SK-N-SH (cell line): ENCODE measurements at regions not wholly inside any gene's neighbourhood (a gene's known extent, or its start where the extent isn't known, plus 50 kb on each side); places are given as distances from the start of the nearest gene placed in this dataset.
A peak's percentile ranks its signal among the peaks of the same experiment; 100 is the strongest.

Experiments used
- CTCF ChIA-PET: fragments of 300-600, 350-600 bp; formaldehyde crosslinking; extraction: SDS; loops from one replicate; lab custom pipeline; 2021; lab: Yijun Ruan, JAX
- POLR2A ChIA-PET: fragments of 350-600 bp; sonication (Branson Sonifier 250); formaldehyde crosslinking; extraction: SDS; loops from one replicate; lab custom pipeline; 2020; ENCODE audit warnings: antibody characterized with exemption, inconsistent platforms; lab: Yijun Ruan, JAX
- DNase-seq: peaks from one replicate; pipeline ENCODE4 v3.0.0; 2012
- H2AFZ ChIP-seq: fragments of 200-600 bp; sonication (generic); 2 replicates; pipeline ENCODE4 v1.8.1; 2016; ENCODE audit warnings: antibody characterized with exemption, mild to moderate bottlenecking, low read depth
- H3F3A ChIP-seq: fragments of 200-600 bp; sonication (generic); replicated peaks from 2 replicates; pipeline ENCODE3; 2016; ENCODE audit warnings: antibody characterized with exemption, mild to moderate bottlenecking; ENCODE audit not compliant: insufficient read depth
- H3K27ac ChIP-seq, 2 experiments: fragments of 200-500 bp in 1 of 2; fragments of 200-600 bp in 1 of 2; sonication (Bioruptor generic) in 1 of 2; sonication (generic), shearing (Covaris generic) in 1 of 2; 2 replicates each; pipeline versions ENCODE4 v1.5.1 to v1.6.1; 2014 to 2016; ENCODE audit warnings: low read depth in 2 of 2, inconsistent platforms in 1 of 2, low read length in 1 of 2, mild to moderate bottlenecking in 1 of 2, mixed read lengths in 1 of 2
- H3K27me3 ChIP-seq: fragments of 200-600 bp; sonication (generic), shearing (Covaris generic); 2 replicates; pipeline ENCODE4 v1.6.1; 2016; ENCODE audit warnings: mixed run types; ENCODE audit not compliant: insufficient read depth
- H3K36me3 ChIP-seq, 2 experiments: fragments of 200-500 bp in 1 of 2; fragments of 200-600 bp in 1 of 2; sonication (Bioruptor generic) in 1 of 2; sonication (generic) in 1 of 2; replicated peaks in 1 of 2; 2 replicates each; pipeline versions ENCODE3 to v1.5.1; 2014 to 2016; ENCODE audit warnings: low read length in 1 of 2, mild to moderate bottlenecking in 1 of 2; ENCODE audit not compliant: insufficient read depth in 2 of 2, control insufficient read depth in 1 of 2
- H3K4me1 ChIP-seq, 2 experiments: fragments of 200-500 bp in 1 of 2; fragments of 200-600 bp in 1 of 2; sonication (Bioruptor generic) in 1 of 2; sonication (generic), shearing (Covaris generic) in 1 of 2; 2 replicates each; pipeline versions ENCODE4 v1.5.1 to v1.6.1; 2014 to 2016; ENCODE audit warnings: low read depth in 1 of 2, low read length in 1 of 2, mixed run types in 1 of 2; ENCODE audit not compliant: insufficient read depth in 2 of 2, control insufficient read depth in 1 of 2
- H3K4me2 ChIP-seq: fragments of 200-600 bp; sonication (generic), shearing (Covaris generic); 2 replicates; pipeline ENCODE4 v1.6.1; 2017; ENCODE audit warnings: mixed run types
- H3K4me3 ChIP-seq, 2 experiments: fragments of 200-500 bp in 1 of 2; fragments of 200-600 bp in 1 of 2; sonication (Bioruptor generic) in 1 of 2; sonication (generic), shearing (Covaris generic) in 1 of 2; 2 replicates each; pipeline versions ENCODE4 v1.5.1 to v1.8.1; 2014 to 2016; ENCODE audit warnings: low read depth in 2 of 2, inconsistent platforms in 1 of 2, low read length in 1 of 2, mild to moderate bottlenecking in 1 of 2, mixed read lengths in 1 of 2, moderate library complexity in 1 of 2
- H3K79me2 ChIP-seq: fragments of 200-600 bp; sonication (generic); 2 replicates; pipeline ENCODE4 v1.8.1; 2017; ENCODE audit warnings: mild to moderate bottlenecking; ENCODE audit not compliant: insufficient read depth
- H3K9ac ChIP-seq: fragments of 200-600 bp; sonication (generic); 2 replicates; pipeline ENCODE4 v1.6.1; 2017; ENCODE audit warnings: mixed run types
- H3K9me2 ChIP-seq: fragments of 200-600 bp; sonication (generic); 2 replicates; pipeline ENCODE4 v1.6.1; 2017; ENCODE audit warnings: mixed run types
- H3K9me3 ChIP-seq: fragments of 200-600 bp; sonication (generic); 2 replicates; pipeline ENCODE4 v1.6.1; 2017; ENCODE audit warnings: mixed run types, mild to moderate bottlenecking, moderate library complexity
- H4K20me1 ChIP-seq: fragments of 200-600 bp; sonication (generic); 2 replicates; pipeline ENCODE4 v1.6.1; 2017; ENCODE audit warnings: mild to moderate bottlenecking, mixed run types; ENCODE audit not compliant: insufficient read depth
- EP300 ChIP-seq, 2 experiments: IDR thresholded peaks; 2 replicates each; pipeline versions ENCODE4 v1.4.0 to v1.6.1; 2012; ENCODE audit warnings: borderline replicate concordance in 1 of 2, low read depth in 1 of 2, low read length in 1 of 2
- FOSL2 ChIP-seq: IDR thresholded peaks from 2 replicates; pipeline ENCODE4 v1.4.0; 2012; ENCODE audit warnings: low read depth, mild to moderate bottlenecking, moderate library complexity, borderline replicate concordance
- GATA2 ChIP-seq: sonication (generic); formaldehyde crosslinking; IDR thresholded peaks from 2 replicates; pipeline ENCODE4 v1.5.0; 2020; ENCODE audit warnings: mild to moderate bottlenecking, missing genetic modification reagents
- MXI1 ChIP-seq: IDR thresholded peaks from 2 replicates; pipeline ENCODE4 v1.6.1; 2012; ENCODE audit warnings: mild to moderate bottlenecking, low read depth, low read length, improper control_type of control experiment
- NFIC ChIP-seq: IDR thresholded peaks from 2 replicates; pipeline ENCODE4 v1.4.0; 2012; ENCODE audit warnings: borderline replicate concordance
- NRF1 ChIP-seq: IDR thresholded peaks from 2 replicates; pipeline ENCODE4 v1.6.1; 2012; ENCODE audit warnings: low read depth, mild to moderate bottlenecking, low read length
- RCOR1 ChIP-seq: fragments of 150-350 bp; IDR thresholded peaks from 2 replicates; pipeline ENCODE4 v1.6.1; 2017; ENCODE audit warnings: antibody characterized with exemption, low read length
- SIN3A ChIP-seq: IDR thresholded peaks from 2 replicates; pipeline ENCODE4 v1.6.1; 2012; ENCODE audit warnings: low read depth, mild to moderate bottlenecking, low read length, moderate library complexity, borderline replicate concordance
- SMC3 ChIP-seq: IDR thresholded peaks from 2 replicates; pipeline ENCODE4 v1.6.1; 2012; ENCODE audit warnings: low read depth, low read length, improper control_type of control experiment
- TCF12 ChIP-seq: IDR thresholded peaks from 2 replicates; pipeline ENCODE4 v1.4.0; 2012
- WGBS: methylation state at CpG from one replicate; pipeline ENCODE4 v1.1.6; 2017; ENCODE audit warnings: low lambda C conversion rate; 5-methylcytosine and 5-hydroxymethylcytosine counted together
- TF ChIP-seq, protein P1 (sequence below): fragments of 200-600 bp; sonication (generic); IDR thresholded peaks from 2 replicates; pipeline ENCODE4 v1.6.1; 2017; ENCODE audit warnings: antibody characterized with exemption, mild to moderate bottlenecking, moderate library complexity
- TF ChIP-seq, protein P2 (sequence below): IDR thresholded peaks from 2 replicates; pipeline ENCODE4 v1.4.0; 2012; ENCODE audit warnings: low read depth
- TF ChIP-seq, protein P3 (sequence below): IDR thresholded peaks from 2 replicates; pipeline ENCODE4 v1.6.1; 2012; ENCODE audit warnings: mild to moderate bottlenecking, low read depth, low read length, moderate library complexity
- TF ChIP-seq, protein P4 (sequence below): IDR thresholded peaks from 2 replicates; pipeline ENCODE4 v1.4.0; 2012; ENCODE audit warnings: low read depth, borderline replicate concordance
- TF ChIP-seq, protein P5 (sequence below): fragments of 150-350 bp; IDR thresholded peaks from 2 replicates; pipeline ENCODE4 v1.6.1; 2017; ENCODE audit warnings: antibody characterized with exemption, low read length, low read depth, borderline replicate concordance

DNA sequence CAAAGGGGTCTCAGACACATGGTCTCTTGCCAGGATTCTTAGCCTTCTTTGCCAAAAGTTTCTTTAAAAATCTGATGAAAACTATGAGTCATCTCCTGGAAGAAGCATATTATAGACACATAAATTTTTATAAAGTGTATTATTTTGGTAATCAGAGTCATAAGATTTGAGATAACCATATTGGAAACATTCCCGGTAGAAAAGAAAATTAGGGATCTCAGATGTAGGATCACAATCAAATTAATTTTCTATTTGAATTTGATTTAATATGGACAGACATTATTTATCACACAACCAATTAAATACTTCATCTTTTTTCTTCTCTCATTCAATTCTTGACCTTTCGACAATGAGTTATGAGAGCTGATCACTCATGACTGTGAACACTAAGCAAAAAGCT is 347.7 kb upstream of the CDH8 start:
- Histone ChIP-seq H3K27ac (no peak overlapping the region), H3K9me3 (no peaks in the 10 kb centered on the region), H3K9me2 (no peaks in the 10 kb centered on the region), H3K27me3 (no peaks in the 10 kb centered on the region)
- TF ChIP-seq, protein P1, sequence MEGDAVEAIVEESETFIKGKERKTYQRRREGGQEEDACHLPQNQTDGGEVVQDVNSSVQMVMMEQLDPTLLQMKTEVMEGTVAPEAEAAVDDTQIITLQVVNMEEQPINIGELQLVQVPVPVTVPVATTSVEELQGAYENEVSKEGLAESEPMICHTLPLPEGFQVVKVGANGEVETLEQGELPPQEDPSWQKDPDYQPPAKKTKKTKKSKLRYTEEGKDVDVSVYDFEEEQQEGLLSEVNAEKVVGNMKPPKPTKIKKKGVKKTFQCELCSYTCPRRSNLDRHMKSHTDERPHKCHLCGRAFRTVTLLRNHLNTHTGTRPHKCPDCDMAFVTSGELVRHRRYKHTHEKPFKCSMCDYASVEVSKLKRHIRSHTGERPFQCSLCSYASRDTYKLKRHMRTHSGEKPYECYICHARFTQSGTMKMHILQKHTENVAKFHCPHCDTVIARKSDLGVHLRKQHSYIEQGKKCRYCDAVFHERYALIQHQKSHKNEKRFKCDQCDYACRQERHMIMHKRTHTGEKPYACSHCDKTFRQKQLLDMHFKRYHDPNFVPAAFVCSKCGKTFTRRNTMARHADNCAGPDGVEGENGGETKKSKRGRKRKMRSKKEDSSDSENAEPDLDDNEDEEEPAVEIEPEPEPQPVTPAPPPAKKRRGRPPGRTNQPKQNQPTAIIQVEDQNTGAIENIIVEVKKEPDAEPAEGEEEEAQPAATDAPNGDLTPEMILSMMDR, result no peak
- TF ChIP-seq, protein P2, sequence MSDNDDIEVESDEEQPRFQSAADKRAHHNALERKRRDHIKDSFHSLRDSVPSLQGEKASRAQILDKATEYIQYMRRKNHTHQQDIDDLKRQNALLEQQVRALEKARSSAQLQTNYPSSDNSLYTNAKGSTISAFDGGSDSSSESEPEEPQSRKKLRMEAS, result no peak
- TF ChIP-seq FOSL2 (no peak), SIN3A (no peak), TCF12 (no peak), NFIC (no peak), GATA2 (CRISPR knock-in tag) (no peak)
- TF ChIP-seq, protein P3, sequence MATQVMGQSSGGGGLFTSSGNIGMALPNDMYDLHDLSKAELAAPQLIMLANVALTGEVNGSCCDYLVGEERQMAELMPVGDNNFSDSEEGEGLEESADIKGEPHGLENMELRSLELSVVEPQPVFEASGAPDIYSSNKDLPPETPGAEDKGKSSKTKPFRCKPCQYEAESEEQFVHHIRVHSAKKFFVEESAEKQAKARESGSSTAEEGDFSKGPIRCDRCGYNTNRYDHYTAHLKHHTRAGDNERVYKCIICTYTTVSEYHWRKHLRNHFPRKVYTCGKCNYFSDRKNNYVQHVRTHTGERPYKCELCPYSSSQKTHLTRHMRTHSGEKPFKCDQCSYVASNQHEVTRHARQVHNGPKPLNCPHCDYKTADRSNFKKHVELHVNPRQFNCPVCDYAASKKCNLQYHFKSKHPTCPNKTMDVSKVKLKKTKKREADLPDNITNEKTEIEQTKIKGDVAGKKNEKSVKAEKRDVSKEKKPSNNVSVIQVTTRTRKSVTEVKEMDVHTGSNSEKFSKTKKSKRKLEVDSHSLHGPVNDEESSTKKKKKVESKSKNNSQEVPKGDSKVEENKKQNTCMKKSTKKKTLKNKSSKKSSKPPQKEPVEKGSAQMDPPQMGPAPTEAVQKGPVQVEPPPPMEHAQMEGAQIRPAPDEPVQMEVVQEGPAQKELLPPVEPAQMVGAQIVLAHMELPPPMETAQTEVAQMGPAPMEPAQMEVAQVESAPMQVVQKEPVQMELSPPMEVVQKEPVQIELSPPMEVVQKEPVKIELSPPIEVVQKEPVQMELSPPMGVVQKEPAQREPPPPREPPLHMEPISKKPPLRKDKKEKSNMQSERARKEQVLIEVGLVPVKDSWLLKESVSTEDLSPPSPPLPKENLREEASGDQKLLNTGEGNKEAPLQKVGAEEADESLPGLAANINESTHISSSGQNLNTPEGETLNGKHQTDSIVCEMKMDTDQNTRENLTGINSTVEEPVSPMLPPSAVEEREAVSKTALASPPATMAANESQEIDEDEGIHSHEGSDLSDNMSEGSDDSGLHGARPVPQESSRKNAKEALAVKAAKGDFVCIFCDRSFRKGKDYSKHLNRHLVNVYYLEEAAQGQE, result no peak
- TF ChIP-seq, protein P4, sequence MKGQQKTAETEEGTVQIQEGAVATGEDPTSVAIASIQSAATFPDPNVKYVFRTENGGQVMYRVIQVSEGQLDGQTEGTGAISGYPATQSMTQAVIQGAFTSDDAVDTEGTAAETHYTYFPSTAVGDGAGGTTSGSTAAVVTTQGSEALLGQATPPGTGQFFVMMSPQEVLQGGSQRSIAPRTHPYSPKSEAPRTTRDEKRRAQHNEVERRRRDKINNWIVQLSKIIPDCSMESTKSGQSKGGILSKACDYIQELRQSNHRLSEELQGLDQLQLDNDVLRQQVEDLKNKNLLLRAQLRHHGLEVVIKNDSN, result no peak
- TF ChIP-seq, all 33 proteins: peak for 0
- no peaks in the 10 kb centered on the region for H3K36me3 ChIP-seq
- no peaks in the 10 kb centered on the region for H3K79me2 ChIP-seq
- no peak for DNase-seq
- H3K4me1 ChIP-seq, result no peaks in the 10 kb centered on the region
- H3K4me3 ChIP-seq, result no peak overlapping the region
- ChIA-PET POLR2A (no interaction called here), CTCF (no interaction called here)
- no peak overlapping the region for H3K4me2 ChIP-seq
- WGBS, result 9% methylated on average over 2 of the region's 2 CpGs
- H4K20me1 ChIP-seq, result no peaks in the 10 kb centered on the region
- H2AFZ ChIP-seq, result no peak overlapping the region
- peaks cover 3% of the 10 kb centered on the region for H3F3A ChIP-seq
- H3K9ac ChIP-seq, result no peak overlapping the region

DNA sequence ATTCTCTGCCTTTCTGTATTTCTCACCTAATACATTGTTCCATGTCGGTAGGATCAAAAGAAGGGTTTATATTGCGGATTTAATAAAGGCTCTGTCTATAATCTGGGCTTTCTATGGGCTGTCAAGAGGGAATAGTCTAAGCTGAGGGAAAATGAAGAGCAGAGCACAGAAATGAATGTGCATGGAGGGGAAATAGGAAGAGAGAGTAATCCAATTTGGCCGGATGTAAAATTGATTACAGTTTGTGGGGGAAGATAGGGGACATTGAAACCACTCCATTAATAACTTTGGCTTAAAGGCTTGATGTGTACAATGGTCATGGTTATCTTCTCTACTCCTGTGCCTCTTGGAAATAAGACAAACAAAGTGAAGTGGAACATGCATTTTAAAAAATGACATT is 334.2 kb upstream of the CDH8 start:
- Histone ChIP-seq H4K20me1 (no peaks in the 10 kb centered on the region), H3F3A (no peaks in the 10 kb centered on the region), H3K4me2 (no peak overlapping the region), H2AFZ (no peak overlapping the region), H3K27ac (no peak overlapping the region), H3K9me2 (no peaks in the 10 kb centered on the region), H3K4me3 (no peak overlapping the region), H3K4me1 (no peaks in the 10 kb centered on the region; a peak in 1 of 4 replicates), H3K9ac (no peak overlapping the region), H3K9me3 (no peaks in the 10 kb centered on the region), H3K36me3 (no peaks in the 10 kb centered on the region), H3K79me2 (no peaks in the 10 kb centered on the region), H3K27me3 (no peaks in the 10 kb centered on the region)
- TF ChIP-seq SMC3, result no peak
- TF ChIP-seq, protein P2, result no peak
- TF ChIP-seq GATA2 (CRISPR knock-in tag), result peak; percentile 57
- peak; percentile 55; the same call in 1 of the 2 replicates for TF ChIP-seq RCOR1
- TF ChIP-seq EP300 (IDR thresholded peaks at IDR 0.05; ENCODE audit: borderline replicate concordance in 1 of 2, low read depth in 1 of 2, low read length in 1 of 2), result peak in 1 of 2 experiments; percentile 28; a peak in 1 of 4 replicates
- TF ChIP-seq, protein P5, sequence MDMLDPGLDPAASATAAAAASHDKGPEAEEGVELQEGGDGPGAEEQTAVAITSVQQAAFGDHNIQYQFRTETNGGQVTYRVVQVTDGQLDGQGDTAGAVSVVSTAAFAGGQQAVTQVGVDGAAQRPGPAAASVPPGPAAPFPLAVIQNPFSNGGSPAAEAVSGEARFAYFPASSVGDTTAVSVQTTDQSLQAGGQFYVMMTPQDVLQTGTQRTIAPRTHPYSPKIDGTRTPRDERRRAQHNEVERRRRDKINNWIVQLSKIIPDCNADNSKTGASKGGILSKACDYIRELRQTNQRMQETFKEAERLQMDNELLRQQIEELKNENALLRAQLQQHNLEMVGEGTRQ, result no peak
- no peak for TF ChIP-seq MXI1
- no peak for TF ChIP-seq NRF1
- ChIA-PET CTCF (no interaction called here), POLR2A (no interaction called here)
- WGBS, result 9% methylated on average over 3 of the region's 3 CpGs
- peak; percentile 21 for DNase-seq
